ENCODE measurements at regions not wholly inside any gene's neighbourhood (a gene's known extent, or its start where the extent isn't known, plus 50 kb on each side); places are given as distances from the start of the nearest gene placed in this dataset.

DNA sequence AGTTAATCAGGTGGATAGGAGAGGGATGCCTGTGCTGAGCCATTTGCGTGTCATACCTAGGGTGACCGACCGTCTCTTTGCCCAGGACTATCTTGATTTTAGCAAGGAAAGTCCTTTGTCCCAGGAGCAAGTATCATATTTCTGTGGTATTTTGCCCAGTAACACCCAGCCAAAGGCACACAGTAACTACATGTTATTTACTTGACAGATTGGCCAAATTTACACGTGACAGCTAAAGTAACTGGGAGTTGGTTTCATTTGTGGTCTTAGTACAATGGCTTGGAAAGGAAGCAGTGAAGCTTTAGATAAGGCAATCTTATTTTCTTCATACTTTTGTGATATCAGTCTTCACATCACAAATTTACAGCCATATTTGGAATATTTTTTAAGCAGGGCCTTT is 142.1 kb downstream of the JCAD start:
- DNase-seq (ENCODE audit: low read depth, low spot score): peak; percentile 84
- H3K9ac ChIP-seq (replicated peaks; ENCODE audit: extremely low read depth, insufficient read depth, low read length): no peak overlapping the region
- H4K20me1 ChIP-seq (replicated peaks; ENCODE audit: control insufficient read depth, extremely low read depth, insufficient read depth, low read length): no peaks in the 10 kb centered on the region
- H3K4me2 ChIP-seq (ENCODE audit: insufficient read depth, low read length): no peak overlapping the region
- no peaks in the 10 kb centered on the region for H3K4me1 ChIP-seq (ENCODE audit: control insufficient read depth, extremely low read depth, insufficient read depth, low read length)
- no peaks in the 10 kb centered on the region for H3K79me2 ChIP-seq (ENCODE audit: control insufficient read depth, insufficient read depth, low read length)
- H3K27ac ChIP-seq (ENCODE audit: insufficient read depth, low read depth, low read length): no peak overlapping the region
- no peak overlapping the region for H2AFZ ChIP-seq (ENCODE audit: low read depth, low read length)
- no peaks in the 10 kb centered on the region for H3K9me1 ChIP-seq (replicated peaks; ENCODE audit: control insufficient read depth, extremely low read depth, insufficient read depth, low read length)
- BruUV-seq (replicated peaks): no TSS peak
- POLR2A ChIA-PET: no interaction called here
- peaks cover 3 to 11% of the 10 kb centered on the region in 2 experiments for H3K27me3 ChIP-seq (ENCODE audit: control insufficient read depth in 2 of 2, insufficient read depth in 2 of 2, low read length in 2 of 2)
- H3K9me3 ChIP-seq (replicated peaks; ENCODE audit: control insufficient read depth, insufficient read depth, low read length): no peaks in the 10 kb centered on the region
- no peak overlapping the region for H3K4me3 ChIP-seq (replicated peaks in 1 of 3; ENCODE audit: insufficient read depth in 1 of 3, low read depth in 1 of 3, low read length in 3 of 3)
- CTCF ChIA-PET: interaction anchor here (0.9 to 2.0 kb wide), 2 partner anchors 21 to 57 kb away, joined by 3 to 10 read pairs; no protein-coding TSS in a partner anchor
- no peak for TF ChIP-seq EZH2 (IDR thresholded peaks at IDR 0.05; ENCODE audit: borderline replicate concordance, low read depth, low read length, severe bottlenecking)
- no peak for TF ChIP-seq FOS (IDR thresholded peaks at IDR 0.05; ENCODE audit: borderline replicate concordance, insufficient read depth, low read length)
- TF ChIP-seq GATA2 (IDR thresholded peaks at IDR 0.05; ENCODE audit: insufficient read depth, insufficient read length, low read depth, low read length): no peak
- FAIRE-seq: peak; percentile 54
- dilution Hi-C loops (cut with MboI; ENCODE audit: extremely low pct_ligation_motif_present, low sequenced_read_pairs) (no loop called here), intact Hi-C loops (cut with micrococcal nuclease) (no loop called here)
- H3K36me3 ChIP-seq (ENCODE audit: control insufficient read depth in 2 of 2, extremely low read depth in 1 of 2, insufficient read depth in 2 of 2, low read length in 2 of 2): no peaks in the 10 kb centered on the region

DNA sequence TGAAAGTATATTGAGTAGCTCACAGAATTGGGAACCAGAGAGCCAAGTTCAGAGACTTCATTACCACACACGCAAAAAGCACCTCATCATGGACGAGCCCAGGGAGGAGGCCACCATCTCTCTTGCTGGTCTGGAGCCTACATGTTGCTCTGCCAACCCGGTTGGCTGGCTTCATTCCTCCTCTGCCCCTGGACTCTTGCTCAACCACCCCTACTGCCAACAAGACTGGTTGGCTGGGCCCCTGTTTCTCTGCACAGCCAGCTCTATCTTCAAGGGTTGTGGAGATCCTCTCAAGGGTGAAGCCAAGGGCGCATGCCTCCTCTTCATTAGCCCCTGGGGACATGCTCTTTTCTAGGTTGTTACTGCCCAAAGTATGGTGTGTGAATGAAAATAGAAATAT is 142.7 kb downstream of the JCAD start:
- Histone ChIP-seq H3K79me2 (ENCODE audit: control insufficient read depth, insufficient read depth, low read length) (no peaks in the 10 kb centered on the region), H3K36me3 (ENCODE audit: control insufficient read depth in 2 of 2, extremely low read depth in 1 of 2, insufficient read depth in 2 of 2, low read length in 2 of 2) (no peaks in the 10 kb centered on the region), H4K20me1 (replicated peaks; ENCODE audit: control insufficient read depth, extremely low read depth, insufficient read depth, low read length) (no peaks in the 10 kb centered on the region), H3K9me3 (replicated peaks; ENCODE audit: control insufficient read depth, insufficient read depth, low read length) (no peaks in the 10 kb centered on the region), H2AFZ (ENCODE audit: low read depth, low read length) (no peak overlapping the region), H3K27ac (ENCODE audit: insufficient read depth, low read depth, low read length) (no peak overlapping the region), H3K9ac (replicated peaks; ENCODE audit: extremely low read depth, insufficient read depth, low read length) (no peak overlapping the region), H3K4me2 (ENCODE audit: insufficient read depth, low read length) (no peak overlapping the region), H3K9me1 (replicated peaks; ENCODE audit: control insufficient read depth, extremely low read depth, insufficient read depth, low read length) (no peaks in the 10 kb centered on the region), H3K27me3 (ENCODE audit: control insufficient read depth in 2 of 2, insufficient read depth in 2 of 2, low read length in 2 of 2) (peaks cover 3 to 11% of the 10 kb centered on the region in 2 experiments), H3K4me1 (ENCODE audit: control insufficient read depth, extremely low read depth, insufficient read depth, low read length) (no peaks in the 10 kb centered on the region), H3K4me3 (replicated peaks in 1 of 3; ENCODE audit: insufficient read depth in 1 of 3, low read depth in 1 of 3, low read length in 3 of 3) (no peak overlapping the region)
- dilution Hi-C loops (cut with MboI; ENCODE audit: extremely low pct_ligation_motif_present, low sequenced_read_pairs) (no loop called here), intact Hi-C loops (cut with micrococcal nuclease) (no loop called here)
- FAIRE-seq (no peak), DNase-seq (ENCODE audit: low read depth, low spot score) (no peak)
- POLR2A ChIA-PET: no interaction called here
- no peak for TF ChIP-seq FOS (IDR thresholded peaks at IDR 0.05; ENCODE audit: borderline replicate concordance, insufficient read depth, low read length)
- no peak for TF ChIP-seq JUN (IDR thresholded peaks at IDR 0.05; ENCODE audit: borderline replicate concordance, insufficient read depth, insufficient read length, low read depth)
- TF ChIP-seq POLR2A (IDR thresholded peaks at IDR 0.05; ENCODE audit: low read depth, low read length): no peak
- TF ChIP-seq MYC (IDR thresholded peaks at IDR 0.05; ENCODE audit: low read depth, low read length): no peak
- CTCF ChIA-PET: interaction anchor here (2.0 kb wide), 1 partner anchor 21 kb away, joined by 10 read pairs; no protein-coding TSS in a partner anchor
- no TSS peak for BruUV-seq (replicated peaks)

All from endothelial cell of umbilical vein (primary cell).